Astrocyte (in vitro differentiated cells and primary cell): ENCODE measurements at regions not wholly inside any gene's neighbourhood (a gene's known extent, or its start where the extent isn't known, plus 50 kb on each side); places are given as distances from the start of the nearest gene placed in this dataset.

Experiments used
- EZH2 ChIP-seq: IDR thresholded peaks from 2 replicates; pipeline ENCODE4 v1.6.1; 2012; ENCODE audit warnings: mild to moderate bottlenecking, low read length, inconsistent platforms; ENCODE audit not compliant: insufficient read depth
- TF ChIP-seq, protein P1 (sequence below): IDR thresholded peaks from 2 replicates; pipeline ENCODE4 v1.5.1; 2011; ENCODE audit warnings: low read depth, mild to moderate bottlenecking, inconsistent platforms, low read length, moderate library complexity; ENCODE audit not compliant: insufficient read depth

DNA sequence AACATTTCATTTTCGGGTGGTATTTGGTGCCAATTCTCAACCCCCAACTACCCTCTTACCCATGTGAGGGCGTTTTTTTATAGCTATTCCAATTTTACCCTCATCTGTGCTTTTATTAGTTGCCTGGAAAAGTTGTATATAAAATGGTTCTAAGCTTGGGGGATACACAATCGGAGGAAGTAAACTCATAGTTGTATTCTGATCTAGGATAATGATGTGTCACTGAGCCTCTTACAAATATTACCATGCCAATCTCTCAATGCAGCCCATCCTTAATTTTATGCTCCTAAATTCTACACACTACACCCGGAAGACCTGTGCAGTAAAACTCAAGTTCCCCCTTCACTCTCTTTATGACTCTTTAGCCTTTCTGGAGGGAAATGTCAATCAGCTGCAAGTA is 1206.5 kb upstream of the FLRT2 start:
- TF ChIP-seq, protein P1, sequence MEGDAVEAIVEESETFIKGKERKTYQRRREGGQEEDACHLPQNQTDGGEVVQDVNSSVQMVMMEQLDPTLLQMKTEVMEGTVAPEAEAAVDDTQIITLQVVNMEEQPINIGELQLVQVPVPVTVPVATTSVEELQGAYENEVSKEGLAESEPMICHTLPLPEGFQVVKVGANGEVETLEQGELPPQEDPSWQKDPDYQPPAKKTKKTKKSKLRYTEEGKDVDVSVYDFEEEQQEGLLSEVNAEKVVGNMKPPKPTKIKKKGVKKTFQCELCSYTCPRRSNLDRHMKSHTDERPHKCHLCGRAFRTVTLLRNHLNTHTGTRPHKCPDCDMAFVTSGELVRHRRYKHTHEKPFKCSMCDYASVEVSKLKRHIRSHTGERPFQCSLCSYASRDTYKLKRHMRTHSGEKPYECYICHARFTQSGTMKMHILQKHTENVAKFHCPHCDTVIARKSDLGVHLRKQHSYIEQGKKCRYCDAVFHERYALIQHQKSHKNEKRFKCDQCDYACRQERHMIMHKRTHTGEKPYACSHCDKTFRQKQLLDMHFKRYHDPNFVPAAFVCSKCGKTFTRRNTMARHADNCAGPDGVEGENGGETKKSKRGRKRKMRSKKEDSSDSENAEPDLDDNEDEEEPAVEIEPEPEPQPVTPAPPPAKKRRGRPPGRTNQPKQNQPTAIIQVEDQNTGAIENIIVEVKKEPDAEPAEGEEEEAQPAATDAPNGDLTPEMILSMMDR, result no peak
- no peak for TF ChIP-seq EZH2
